Activated CD8-positive, alpha-beta memory T cell treated with anti-CD3 and anti-CD28 coated beads, Interleukin-2, amount 50 U/mL, for 24 hours (primary cell): ENCODE measurements at regions not wholly inside any gene's neighbourhood (a gene's known extent, or its start where the extent isn't known, plus 50 kb on each side); places are given as distances from the start of the nearest gene placed in this dataset.
"Not testable (repeated sequence)": the region's sequence is repeated elsewhere in the genome, so short reads cannot be mapped to it uniquely, and the experiment has no call there.

Experiments used
- DNase-seq: peaks from one replicate; pipeline ENCODE4 v3.0.0-alpha.2; 2020; ENCODE audit errors: extremely low read depth

GRCh38 chr6:167735084-167735950, 91.4 kb upstream of the AFDN start:
- no peak for DNase-seq

- no peak for DNase-seq
Observed at GRCh38 chr6:167735951-167736288, 90.8 kb upstream of the AFDN start.

GRCh38 chr6:167736486-167737204, 90.1 kb upstream of the AFDN start:
- DNase-seq = no peak

- DNase-seq = no peak
Observed at GRCh38 chr6:167737205-167737830, 89.4 kb upstream of the AFDN start.

GRCh38 chr6:167738386-167738785, 88.3 kb upstream of the AFDN start:
- DNase-seq = no peak

- DNase-seq = no peak
Observed at GRCh38 chr6:167739721-167740475, 86.8 kb upstream of the AFDN start.

- DNase-seq = no peak
Observed at GRCh38 chr6:167742719-167743303, 83.9 kb upstream of the AFDN start.

- DNase-seq = no peak
Observed at GRCh38 chr6:167744681-167745669, 81.7 kb upstream of the AFDN start.

- no peak for DNase-seq
Observed at GRCh38 chr6:167745670-167746389, 80.9 kb upstream of the AFDN start.

- no peak for DNase-seq
Observed at GRCh38 chr6:167746390-167746907, 80.3 kb upstream of the AFDN start.

- DNase-seq = no peak
Observed at GRCh38 chr6:167746975-167747374, 79.7 kb upstream of the AFDN start.

GRCh38 chr6:167747645-167748044, 79.1 kb upstream of the AFDN start:
- DNase-seq = no peak

- no peak for DNase-seq
Observed at GRCh38 chr6:167748046-167748445, 78.7 kb upstream of the AFDN start.

- no peak for DNase-seq
Observed at GRCh38 chr6:167748458-167749379, 78.0 kb upstream of the AFDN start.

- no peak for DNase-seq
Observed at GRCh38 chr6:167750956-167751358, 75.8 kb upstream of the AFDN start.

- no peak for DNase-seq
Observed at GRCh38 chr6:167751579-167752115, 75.1 kb upstream of the AFDN start.

- DNase-seq = not testable (repeated sequence)
Observed at GRCh38 chr6:167753281-167753680, 73.4 kb upstream of the AFDN start.

- no peak for DNase-seq
Observed at GRCh38 chr6:167754691-167755090, 72.0 kb upstream of the AFDN start.
